ENCODE measurements at regions not wholly inside any gene's neighbourhood (a gene's known extent, or its start where the extent isn't known, plus 50 kb on each side); places are given as distances from the start of the nearest gene placed in this dataset.

DNA sequence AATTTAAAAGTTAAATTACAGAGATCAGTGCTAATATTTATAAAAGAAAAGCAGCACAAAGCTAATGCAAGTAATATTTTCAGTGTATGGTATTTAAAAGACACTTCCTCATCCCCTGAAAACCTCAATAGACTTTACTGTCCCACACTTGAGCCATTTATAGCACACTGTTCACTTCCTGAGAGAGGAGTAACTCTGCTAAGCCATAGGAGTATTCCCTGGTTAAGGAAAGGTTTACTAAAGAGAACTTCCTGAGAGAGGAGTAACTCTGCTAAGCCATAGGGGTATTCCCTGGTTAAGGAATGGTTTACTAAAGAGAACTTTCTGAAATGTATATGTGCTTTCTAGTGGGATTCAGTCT lies 159.4 kb downstream of the NHLRC3 start:
- Histone ChIP-seq H3K4me3 (no peak overlapping the region), H3K27me3 (no peaks in the 10 kb centered on the region), H3K36me3 (no peaks in the 10 kb centered on the region), H3K4me1 (peaks cover 0 to 28% (median 12%) of the 10 kb centered on the region in 9 donors), H3K27ac (peak overlapping the region in 8 of 10 donors; percentile 11 to 52 (median 42)), H3K9me3 (no peaks in the 10 kb centered on the region)
- ATAC-seq (peak; percentile 27 to 80 (median 66)), DNase-seq (no peak)
- intact Hi-C loops (cut with DNase I) = loop anchor here in 1 of 10 donors (2.0 kb wide), 1 partner anchor 57 kb away; no protein-coding TSS in a partner anchor
- no peak for TF ChIP-seq CTCF (IDR thresholded peaks at IDR 0.05)

DNA sequence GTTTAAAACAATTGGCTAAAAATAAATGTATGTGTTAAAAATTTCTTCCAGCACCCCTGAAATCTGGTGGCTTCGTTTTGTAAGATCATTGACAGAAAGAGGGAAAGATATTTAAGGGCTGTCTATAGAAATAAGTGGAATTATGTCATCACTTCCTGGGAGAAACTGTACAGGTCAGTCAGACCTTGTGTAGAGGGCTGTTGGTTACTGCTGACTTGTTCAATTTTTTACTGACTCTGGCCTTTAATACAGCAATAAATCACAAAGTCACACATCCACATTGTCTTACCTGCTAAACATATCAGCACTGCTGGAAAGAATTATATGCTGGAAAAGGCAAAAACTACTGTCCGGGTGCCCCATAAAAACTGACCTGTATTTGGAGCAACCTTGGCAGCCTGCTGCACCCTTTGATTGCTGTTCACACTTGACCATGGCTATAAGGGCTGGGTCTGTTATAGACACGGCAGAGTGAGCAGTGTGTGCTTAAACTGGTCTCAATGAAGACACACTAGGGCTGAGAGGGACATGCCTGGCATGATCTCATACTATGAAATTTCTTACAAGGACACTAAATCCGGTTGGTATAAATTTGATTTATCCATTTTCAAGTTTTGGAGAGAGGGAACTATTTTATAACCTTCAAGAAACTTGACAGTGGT lies 162.1 kb downstream of the NHLRC3 start:
- TF ChIP-seq CTCF (IDR thresholded peaks at IDR 0.05) = no peak
- H3K4me1 ChIP-seq = peaks cover 0 to 28% (median 12%) of the 10 kb centered on the region in 9 donors
- 67 to 69% methylated on average over 4 of the region's 4 CpGs for WGBS, 2 donors
- H3K9me3 ChIP-seq = no peaks in the 10 kb centered on the region
- H3K27ac ChIP-seq = peak overlapping the region in 6 of 10 donors; percentile 15 to 61 (median 38)
- no peak for DNase-seq
- intact Hi-C loops (cut with DNase I) = no loop called here
- H3K4me3 ChIP-seq = no peak overlapping the region
- no peaks in the 10 kb centered on the region for H3K36me3 ChIP-seq
- H3K27me3 ChIP-seq = no peaks in the 10 kb centered on the region
- ATAC-seq = no peak

DNA sequence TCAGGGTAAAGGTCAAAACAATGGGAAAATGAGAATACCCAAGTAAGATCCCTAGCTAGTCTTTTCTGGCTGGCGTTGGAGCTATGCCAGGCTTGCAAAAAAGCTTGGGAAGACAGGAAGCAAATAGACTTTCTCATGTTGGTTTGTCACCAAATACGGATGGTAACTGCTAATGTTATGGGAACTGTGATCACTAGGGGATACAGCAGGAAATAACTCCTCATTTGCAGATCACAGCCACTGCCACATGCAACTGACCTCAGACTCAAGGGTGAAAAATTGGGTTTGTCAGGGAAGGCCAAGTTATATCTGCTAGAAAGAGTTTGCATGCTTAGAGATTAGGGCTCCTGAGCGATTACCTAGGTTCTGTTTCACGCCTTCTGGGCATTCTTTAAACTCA lies 162.9 kb downstream of the NHLRC3 start:
- no peak for TF ChIP-seq CTCF (IDR thresholded peaks at IDR 0.05)
- 44 to 53% methylated on average over 4 of the region's 4 CpGs for WGBS, 2 donors
- intact Hi-C loops (cut with DNase I) = no loop called here
- peaks cover 0 to 28% (median 12%) of the 10 kb centered on the region in 9 donors for H3K4me1 ChIP-seq
- peak; percentile 30 to 40 for DNase-seq
- peak in 6 of 8 donors; percentile 44 to 68 (median 51) for ATAC-seq
- no peaks in the 10 kb centered on the region for H3K36me3 ChIP-seq
- no peak overlapping the region for H3K4me3 ChIP-seq
- peak overlapping the region in 6 of 10 donors; percentile 17 to 62 (median 38) for H3K27ac ChIP-seq
- H3K27me3 ChIP-seq = no peaks in the 10 kb centered on the region
- no peaks in the 10 kb centered on the region for H3K9me3 ChIP-seq

- intact Hi-C loops (cut with DNase I) = no loop called here
- 67 to 97% methylated on average over 7 of the region's 7 CpGs for WGBS, 2 donors
- Histone ChIP-seq H3K27ac (no peak overlapping the region), H3K36me3 (no peaks in the 10 kb centered on the region), H3K27me3 (no peaks in the 10 kb centered on the region), H3K4me3 (no peak overlapping the region), H3K4me1 (peaks cover 0 to 16% (median 3%) of the 10 kb centered on the region in 9 donors), H3K9me3 (peaks cover 0 to 8% (median 0%) of the 10 kb centered on the region in 11 donors)
- TF ChIP-seq CTCF (IDR thresholded peaks at IDR 0.05) = no peak
- DNase-seq (no peak), ATAC-seq (no peak)
Measured at GRCh38 chr13:39202746-39203145, 164.5 kb downstream of the NHLRC3 start.

Data from heart right ventricle (tissue), 16 donors.